GM06990 (cell line): ENCODE measurements at regions not wholly inside any gene's neighbourhood (a gene's known extent, or its start where the extent isn't known, plus 50 kb on each side); places are given as distances from the start of the nearest gene placed in this dataset.

Experiments
- DNase-seq: peaks from one replicate; pipeline ENCODE4 v3.0.0-alpha.2; 2011; ENCODE audit not compliant: insufficient read length; ENCODE audit errors: extremely low read depth
- H3K27me3 ChIP-seq: replicated peaks from 2 replicates; pipeline ENCODE4 v1.6.0; 2011; ENCODE audit warnings: low read length; ENCODE audit not compliant: control insufficient read depth, insufficient read depth
- H3K36me3 ChIP-seq: 2 replicates; pipeline ENCODE4 v1.5.1; 2011; ENCODE audit warnings: low read length; ENCODE audit not compliant: control insufficient read depth, insufficient read depth
- H3K4me3 ChIP-seq: replicated peaks from 2 replicates; pipeline ENCODE4 v1.5.1; 2011; ENCODE audit warnings: low read depth, mild to moderate bottlenecking, control low read depth, low read length
- CTCF ChIP-seq: IDR thresholded peaks from 2 replicates; pipeline ENCODE4 v1.5.1; 2011; ENCODE audit warnings: low read length, control low read depth, mild to moderate bottlenecking, inconsistent platforms; ENCODE audit not compliant: insufficient read depth, poor library complexity, severe bottlenecking

- no peak for DNase-seq
- TF ChIP-seq CTCF, result no peak
Measured at GRCh38 chr9:95764533-95765319, 110.8 kb upstream of the ERCC6L2 start.

GRCh38 chr9:95763983-95764382, 111.5 kb upstream of the ERCC6L2 start:
- Histone ChIP-seq H3K4me3 (no peak overlapping the region), H3K27me3 (no peaks in the 10 kb centered on the region), H3K36me3 (no peaks in the 10 kb centered on the region)
- no peak for TF ChIP-seq CTCF
- DNase-seq, result no peak

More at GRCh38 chr9:95764533-95765319, 110.8 kb upstream of the ERCC6L2 start:
- Histone ChIP-seq H3K4me3 (no peak overlapping the region), H3K27me3 (no peaks in the 10 kb centered on the region), H3K36me3 (no peaks in the 10 kb centered on the region)

GRCh38 chr9:95763006-95763405, 112.5 kb upstream of the ERCC6L2 start:
- H3K36me3 ChIP-seq, result no peaks in the 10 kb centered on the region
- H3K4me3 ChIP-seq, result no peak overlapping the region
- DNase-seq, result no peak
- H3K27me3 ChIP-seq, result no peaks in the 10 kb centered on the region
- TF ChIP-seq CTCF, result no peak

GRCh38 chr9:95762322-95762721, 113.2 kb upstream of the ERCC6L2 start:
- H3K36me3 ChIP-seq, result no peaks in the 10 kb centered on the region
- no peak for TF ChIP-seq CTCF
- DNase-seq, result no peak
- no peak overlapping the region for H3K4me3 ChIP-seq
- no peaks in the 10 kb centered on the region for H3K27me3 ChIP-seq

GRCh38 chr9:95760791-95761190, 114.7 kb upstream of the ERCC6L2 start:
- Histone ChIP-seq H3K36me3 (no peaks in the 10 kb centered on the region), H3K27me3 (no peaks in the 10 kb centered on the region), H3K4me3 (no peak overlapping the region)
- DNase-seq, result no peak
- no peak for TF ChIP-seq CTCF

GRCh38 chr9:95757439-95757838, 118.1 kb upstream of the ERCC6L2 start:
- Histone ChIP-seq H3K27me3 (no peaks in the 10 kb centered on the region), H3K4me3 (no peak overlapping the region), H3K36me3 (no peaks in the 10 kb centered on the region)
- no peak for DNase-seq
- no peak for TF ChIP-seq CTCF
